CD4-positive, alpha-beta T cell treated with Interleukin-12 subunit alpha and Interleukin-12 subunit beta, for 1 hour (primary cell): ENCODE measurements at regions not wholly inside any gene's neighbourhood (a gene's known extent, or its start where the extent isn't known, plus 50 kb on each side); places are given as distances from the start of the nearest gene placed in this dataset.
"Not testable (repeated sequence)": the region's sequence is repeated elsewhere in the genome, so short reads cannot be mapped to it uniquely, and the experiment has no call there.

Experiments used
- DNase-seq: peaks from one replicate; pipeline ENCODE4 v3.0.0-alpha.2; 2020

DNA sequence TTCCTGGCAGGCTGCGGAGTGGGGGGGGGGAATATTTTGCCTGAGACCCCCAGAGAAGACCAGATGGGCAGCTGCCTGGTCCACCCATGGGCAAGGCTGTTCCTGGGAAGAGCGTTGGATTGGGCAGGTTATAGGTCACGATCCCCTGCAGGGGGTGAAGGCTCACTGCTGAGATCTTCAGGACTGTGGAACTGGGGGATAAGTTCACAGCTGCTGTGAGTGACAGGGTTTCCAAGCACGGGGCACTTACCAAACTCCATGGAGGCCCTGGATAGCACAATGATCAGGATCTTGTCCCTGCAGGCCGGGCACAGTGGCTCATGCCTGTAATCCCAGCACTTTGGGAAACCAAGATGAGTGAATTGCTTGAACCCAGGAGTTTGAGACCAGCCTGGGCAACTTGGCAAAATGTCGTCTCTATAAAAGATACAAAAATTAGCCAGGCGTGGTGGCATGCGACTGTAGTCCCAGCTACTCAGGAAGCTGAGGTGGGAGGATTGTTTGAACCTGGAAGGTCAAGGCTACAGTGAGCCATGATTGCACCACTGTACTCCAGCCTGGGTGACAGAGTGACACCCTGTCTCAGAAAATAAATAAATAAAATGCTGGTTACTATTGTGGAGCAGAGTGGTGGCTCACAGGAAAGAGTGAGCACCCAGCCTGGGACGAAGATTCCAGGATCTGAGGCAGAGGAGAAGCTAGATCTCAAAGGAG, 68.0 kb upstream of the HELT start:
- DNase-seq, result no peak

- no peak for DNase-seq
These were observed 67.4 kb upstream of the HELT start for GRCh38 chr4:184950926-184951325.

GRCh38 chr4:184951668-184952160, 66.6 kb upstream of the HELT start:
- DNase-seq, result no peak

GRCh38 chr4:184952522-184952921, 65.8 kb upstream of the HELT start:
- no peak for DNase-seq

- no peak for DNase-seq
These were observed 64.8 kb upstream of the HELT start for GRCh38 chr4:184953421-184953945.

- DNase-seq, result no peak
These were observed 64.3 kb upstream of the HELT start for GRCh38 chr4:184953971-184954370.

DNA sequence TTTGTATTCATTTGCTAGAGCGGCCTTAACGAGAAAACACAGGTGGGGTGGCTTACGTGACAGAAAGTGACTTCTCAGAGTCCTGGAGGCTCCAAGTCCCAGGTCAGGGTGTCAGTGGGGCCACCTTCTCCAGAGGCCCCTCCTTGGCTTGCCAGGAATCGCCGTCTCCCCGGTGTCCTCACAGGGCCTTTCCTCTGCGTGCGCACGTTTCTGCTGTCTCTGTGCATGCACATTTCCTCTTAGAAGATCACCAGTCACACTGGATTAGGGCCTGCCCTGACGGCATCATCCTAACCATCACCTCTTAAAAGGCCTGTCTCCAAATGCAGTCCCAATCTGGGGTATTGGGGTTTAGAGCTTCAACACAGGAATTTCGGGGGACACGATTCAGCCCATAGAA, 63.8 kb upstream of the HELT start:
- DNase-seq, result no peak

DNA sequence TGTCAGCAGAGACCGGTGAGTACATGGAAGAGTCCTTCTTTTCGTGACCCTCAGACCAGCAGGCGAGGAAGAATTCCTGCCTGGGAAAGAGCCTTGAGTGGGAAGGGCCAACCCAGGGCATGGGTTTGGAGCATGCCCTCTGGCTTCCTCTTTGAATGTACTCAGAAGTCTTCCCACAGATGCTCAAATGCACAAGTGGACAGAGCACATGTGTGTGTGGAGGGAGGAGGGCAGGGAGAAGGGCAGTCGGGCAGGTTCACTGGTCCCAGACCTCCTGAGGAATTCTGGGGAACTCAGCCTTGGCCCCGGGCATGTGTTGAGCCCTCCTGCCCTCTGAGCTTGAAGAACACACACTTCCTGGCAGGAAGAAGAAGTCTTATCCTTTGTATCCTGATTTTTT, 63.2 kb upstream of the HELT start:
- no peak for DNase-seq

GRCh38 chr4:184955636-184956035, 62.7 kb upstream of the HELT start:
- DNase-seq, result no peak

GRCh38 chr4:184957446-184958115, 60.7 kb upstream of the HELT start:
- no peak for DNase-seq

DNA sequence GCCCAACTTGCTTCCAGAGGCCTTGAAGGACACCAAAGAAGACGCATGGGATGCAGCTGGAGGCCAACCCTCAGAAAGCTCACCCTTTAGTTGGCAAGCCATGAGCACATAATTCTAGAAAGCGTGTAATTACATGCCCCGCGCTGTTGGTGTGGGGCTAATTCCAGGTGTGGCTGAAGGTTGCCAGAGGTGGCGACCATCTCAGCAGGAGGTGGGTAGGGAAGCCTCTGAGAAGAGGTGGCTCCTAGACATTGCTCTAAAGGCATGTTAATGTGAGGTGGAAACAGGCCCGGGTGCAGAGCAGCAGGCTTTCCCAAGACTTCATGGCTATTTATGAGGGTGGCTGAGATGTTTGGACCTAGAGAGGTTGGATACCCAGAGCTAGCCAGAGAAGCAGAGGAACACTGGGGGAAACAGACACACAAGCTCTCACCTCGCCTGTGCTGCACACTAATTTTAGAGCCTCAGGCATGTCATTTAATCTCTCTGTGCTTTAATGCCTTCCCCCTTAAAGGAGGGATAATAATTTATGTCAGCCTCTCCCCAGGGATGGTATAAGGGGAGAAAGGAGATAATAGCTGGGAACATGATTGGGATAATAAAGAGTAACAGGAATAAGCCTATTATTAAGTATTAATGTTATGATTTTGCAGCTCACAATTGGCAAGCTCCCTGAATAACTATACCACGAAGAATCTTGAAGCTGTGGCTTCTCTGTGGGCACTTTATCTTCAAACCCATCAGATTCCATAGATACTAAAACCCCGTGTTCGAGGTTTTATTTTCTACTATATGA, 60.0 kb upstream of the HELT start:
- no peak for DNase-seq

DNA sequence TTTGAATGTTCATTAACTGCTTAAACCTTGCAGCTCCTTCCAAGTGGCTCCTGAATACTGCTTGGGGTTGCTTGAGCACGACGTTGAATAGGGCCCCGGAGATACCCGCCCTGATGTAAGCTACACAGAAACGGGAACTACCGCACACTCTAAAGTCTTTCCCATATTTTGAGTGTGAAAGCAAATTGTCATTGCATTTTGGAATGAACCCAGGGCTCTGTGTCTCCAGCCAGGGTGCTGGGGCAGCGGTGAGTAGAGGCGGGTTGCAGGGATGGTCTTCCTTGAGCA, 59.4 kb upstream of the HELT start:
- no peak for DNase-seq

- no peak for DNase-seq
These were observed 59.0 kb upstream of the HELT start for GRCh38 chr4:184959309-184959708.

DNA sequence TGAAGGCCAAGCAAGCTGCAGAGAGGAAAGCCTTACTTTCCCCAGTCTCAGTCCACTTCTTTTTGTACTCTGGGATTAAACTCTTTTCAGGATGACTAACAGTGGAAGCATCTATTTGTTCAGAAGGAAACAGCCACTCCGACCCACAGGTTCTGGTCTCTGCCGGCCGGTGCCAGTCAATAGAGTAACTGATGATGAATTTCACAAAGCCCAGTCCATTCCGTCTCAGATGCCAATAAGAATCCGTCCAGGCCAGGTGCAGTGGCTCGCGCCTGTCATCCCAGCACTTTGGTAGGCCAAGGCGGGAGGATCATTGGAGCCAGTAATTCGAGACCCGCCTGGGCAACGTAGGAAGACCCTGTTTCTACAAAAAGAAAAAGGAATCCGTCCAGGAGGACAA, 58.5 kb upstream of the HELT start:
- DNase-seq, result no peak

DNA sequence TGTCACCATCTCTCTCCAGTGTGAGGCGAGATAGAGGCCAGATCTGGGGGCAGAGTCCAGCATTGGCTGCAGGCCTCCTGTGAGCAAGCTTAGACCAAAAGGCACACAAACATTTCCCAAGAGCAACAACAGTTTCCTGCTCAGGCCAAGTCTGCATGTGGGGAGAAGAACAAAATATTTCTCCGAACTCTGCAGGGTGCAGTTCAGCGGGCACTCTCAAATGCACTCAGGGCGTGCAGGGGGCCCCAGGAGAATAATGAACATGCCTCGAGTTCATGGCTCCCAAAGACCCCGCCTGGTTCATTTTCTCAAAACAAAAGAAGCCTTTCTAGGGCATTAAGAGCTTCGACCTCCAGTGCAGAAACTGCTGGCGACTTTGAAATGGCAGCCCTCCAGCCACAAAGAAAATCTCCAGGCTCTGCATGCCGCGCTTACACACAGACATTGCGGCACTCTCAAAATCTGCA, 57.8 kb upstream of the HELT start:
- DNase-seq, result no peak

DNA sequence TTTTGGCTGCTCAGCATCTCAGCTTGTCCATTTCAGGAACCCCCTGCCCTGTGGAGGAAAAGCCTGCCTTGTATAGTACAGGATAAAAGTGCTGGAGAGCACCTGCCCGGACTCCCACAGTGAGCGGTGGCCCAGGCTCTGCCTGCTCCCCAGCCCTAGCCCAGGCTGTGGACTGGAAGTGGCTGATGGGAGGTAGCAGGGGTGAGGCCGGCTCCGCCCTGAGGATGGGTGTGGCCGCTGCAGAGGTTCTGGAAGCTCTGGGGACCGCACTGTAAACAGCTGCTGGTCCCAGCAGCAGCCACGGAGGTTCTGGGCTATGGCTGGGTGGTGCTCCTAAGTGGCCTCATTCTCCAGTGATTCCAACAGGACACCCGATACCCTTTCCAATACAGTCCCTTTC, 56.6 kb upstream of the HELT start:
- DNase-seq, result no peak

DNA sequence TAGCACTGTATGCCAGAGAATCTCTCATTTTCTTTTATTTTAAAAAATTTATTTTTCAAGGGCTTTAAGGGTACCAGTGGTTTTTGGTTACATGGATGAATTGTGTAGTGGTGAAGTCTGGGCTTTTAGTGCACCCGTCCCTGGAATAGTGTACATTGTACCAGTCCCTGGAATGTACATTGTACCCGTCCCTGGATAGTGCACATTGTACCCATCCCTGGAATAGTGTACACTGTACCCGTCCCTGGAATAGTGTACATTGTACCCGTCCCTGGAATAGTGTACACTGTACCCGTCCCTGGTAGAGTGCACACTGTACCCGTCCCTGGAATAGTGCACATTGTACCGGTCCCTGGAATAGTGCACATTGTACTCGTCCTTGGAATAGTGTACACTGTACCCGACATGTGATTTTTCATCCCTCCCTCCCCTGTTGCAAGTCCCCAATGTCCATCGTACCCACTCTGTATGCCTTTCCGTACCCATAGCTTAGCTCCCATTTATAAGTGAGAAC, 56.1 kb upstream of the HELT start:
- no peak for DNase-seq

DNA sequence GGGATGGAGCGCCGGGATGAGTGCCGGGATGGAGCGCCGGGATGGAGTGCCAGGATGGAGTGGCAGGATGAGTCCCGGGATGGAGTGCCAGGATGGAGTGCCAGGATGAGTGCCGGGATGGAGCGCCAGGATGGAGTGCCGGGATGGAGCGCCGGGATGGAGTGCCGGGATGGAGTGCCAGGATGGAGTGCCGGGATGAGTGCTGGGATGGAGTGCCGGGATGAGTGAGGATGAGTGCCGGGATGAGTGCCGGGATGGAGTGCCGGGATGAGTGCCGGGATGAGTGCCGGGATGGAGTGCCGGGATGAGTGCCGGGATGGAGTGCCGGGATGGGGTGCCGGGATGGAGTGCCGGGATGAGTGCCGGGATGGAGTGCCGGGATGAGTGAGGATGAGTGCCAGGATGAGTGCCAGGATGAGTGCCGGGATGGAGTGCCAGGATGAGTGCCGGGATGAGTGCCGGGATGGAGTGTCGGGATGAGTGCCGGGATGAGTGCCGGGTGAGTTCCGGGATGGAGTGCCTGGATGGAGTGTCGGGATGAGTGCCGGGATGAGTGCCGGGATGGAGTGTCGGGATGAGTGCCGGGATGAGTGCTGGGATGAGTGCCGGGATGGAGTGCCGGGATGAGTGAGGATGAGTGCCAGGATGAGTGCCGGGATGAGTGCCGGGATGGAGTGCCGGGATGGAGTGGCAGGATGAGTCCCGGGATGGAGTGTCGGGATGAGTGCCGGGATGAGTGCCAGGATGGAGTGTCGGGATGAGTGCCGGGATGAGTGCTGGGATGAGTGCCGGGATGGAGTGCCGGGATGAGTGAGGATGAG, 52.9 kb upstream of the HELT start:
- DNase-seq, result not testable (repeated sequence)

DNA sequence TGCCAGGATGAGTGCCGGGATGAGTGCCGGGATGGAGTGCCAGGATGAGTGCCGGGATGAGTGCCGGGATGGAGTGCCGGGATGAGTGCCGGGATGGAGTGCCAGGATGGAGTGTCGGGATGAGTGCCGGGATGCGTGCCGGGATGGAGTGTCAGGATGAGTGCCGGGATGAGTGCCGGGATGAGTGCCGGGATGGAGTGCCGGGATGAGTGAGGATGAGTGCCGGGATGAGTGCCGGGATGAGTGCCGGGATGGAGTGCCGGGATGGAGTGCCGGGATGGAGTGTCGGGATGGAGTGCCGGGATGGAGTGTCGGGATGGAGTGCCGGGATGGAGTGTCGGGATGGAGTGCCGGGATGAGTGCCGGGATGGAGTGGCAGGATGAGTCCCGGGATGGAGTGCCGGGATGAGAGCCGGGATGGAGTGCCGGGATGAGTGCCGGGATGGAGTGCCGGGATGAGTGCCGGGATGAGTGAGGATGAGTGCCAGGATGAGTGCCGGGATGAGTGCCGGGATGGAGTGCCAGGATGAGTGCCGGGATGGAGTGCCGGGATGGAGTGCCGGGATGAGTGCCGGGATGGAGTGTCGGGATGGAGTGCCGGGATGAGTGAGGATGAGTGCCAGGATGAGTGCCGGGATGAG, 52.1 kb upstream of the HELT start:
- DNase-seq, result peak; percentile 11

DNA sequence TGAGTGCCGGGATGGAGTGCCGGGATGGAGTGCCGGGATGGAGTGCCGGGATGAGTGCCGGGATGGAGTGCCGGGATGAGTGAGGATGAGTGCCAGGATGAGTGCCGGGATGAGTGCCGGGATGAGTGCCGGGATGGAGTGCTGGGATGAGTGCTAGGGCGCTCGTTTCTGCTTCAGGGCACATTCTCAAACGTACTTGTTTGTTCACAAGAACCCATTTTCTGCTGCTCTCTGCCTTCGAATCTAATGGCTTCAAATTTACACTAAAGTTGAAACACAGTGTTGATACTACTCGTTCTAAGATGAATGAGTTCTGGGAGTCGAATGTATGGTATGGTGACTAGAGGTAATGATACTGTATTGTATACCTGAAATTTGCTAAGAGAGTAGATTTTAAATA, 50.6 kb upstream of the HELT start:
- DNase-seq, result not testable (repeated sequence)

DNA sequence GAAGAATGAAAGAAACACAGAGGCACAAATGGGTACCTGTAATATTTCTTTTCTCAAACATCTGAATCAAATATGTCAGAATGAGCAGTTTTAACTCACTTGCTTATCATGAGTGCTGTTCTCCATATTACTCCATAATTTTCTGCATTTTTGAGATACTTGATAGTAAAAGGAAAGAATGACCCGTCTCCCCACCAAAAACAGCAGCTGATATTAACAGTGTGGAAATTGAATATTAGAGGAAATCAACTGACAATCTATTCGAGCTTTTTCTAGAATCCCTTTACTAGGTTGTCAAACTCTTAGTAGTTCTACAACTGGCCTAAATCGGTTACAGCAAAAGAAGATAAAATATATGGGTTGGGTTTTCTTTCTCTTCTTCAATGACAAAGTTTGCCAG, 49.9 kb upstream of the HELT start:
- no peak for DNase-seq
